T-cell (primary cell): ENCODE measurements at regions not wholly inside any gene's neighbourhood (a gene's known extent, or its start where the extent isn't known, plus 50 kb on each side); places are given as distances from the start of the nearest gene placed in this dataset.
"Not testable (repeated sequence)": the region's sequence is repeated elsewhere in the genome, so short reads cannot be mapped to it uniquely, and the experiment has no call there.

ENCODE experiments used
- ATAC-seq, 4 experiments: fragments of 200-7000 bp in 3 of 4; fragments of 150-1000 bp in 1 of 4; cut with Tn5 transposase; replicated peaks in 1 of 4; 1 replicate in 3 of 4; 2 replicates in 1 of 4; pipeline ENCODE4 v1.10.0; 2021; ENCODE audit warnings: moderate library complexity in 3 of 4, mild to moderate bottlenecking in 2 of 4, moderate number of reproducible peaks in 1 of 4
- CTCF ChIA-PET, 2 donors: fragments of 300-600 bp; sonication (Branson Sonifier 250); formaldehyde crosslinking; loops; one replicate each; lab custom pipeline; 2022; ENCODE audit warnings: antibody characterized with exemption in 2 of 2; lab: Charles Lee
- POLR2A ChIA-PET, 2 donors: fragments of 300-600 bp; sonication (Branson Sonifier 250); formaldehyde crosslinking; loops; one replicate each; lab custom pipeline; 2022; ENCODE audit warnings: antibody characterized with exemption in 2 of 2; lab: Charles Lee
- DNase-seq, 35 experiments: peaks; one replicate each; pipeline versions ENCODE4 v3.0.0 to v3.0.0-alpha.2; 2013 to 2023
- H3K27ac ChIP-seq: one replicate; pipeline ENCODE4 v1.5.1; 2013; ENCODE audit warnings: low read length
- H3K27me3 ChIP-seq, 2 experiments: replicated peaks in 1 of 2; 1 replicate in 1 of 2; 2 replicates in 1 of 2; pipeline versions ENCODE4 v1.6.1 to v1.7.0; 2013; ENCODE audit warnings: low read length in 1 of 2, mixed read lengths in 1 of 2; ENCODE audit not compliant: control insufficient read depth in 2 of 2, insufficient read depth in 2 of 2; ENCODE audit errors: extremely low read depth in 1 of 2
- H3K36me3 ChIP-seq, 2 donors: 1 replicate in 1 of 2; 2 replicates in 1 of 2; pipeline versions ENCODE4 v1.6.1 to v1.7.0; 2013; ENCODE audit warnings: low read length in 1 of 2; ENCODE audit not compliant: control insufficient read depth in 2 of 2, insufficient read depth in 1 of 2; ENCODE audit errors: extremely low read depth in 1 of 2
- H3K4me1 ChIP-seq, 2 experiments: 1 replicate in 1 of 2; 2 replicates in 1 of 2; pipeline versions ENCODE4 v1.6.1 to v1.7.0; 2013; ENCODE audit warnings: low read length in 2 of 2, mixed read lengths in 1 of 2; ENCODE audit not compliant: insufficient read depth in 2 of 2, control insufficient read depth in 1 of 2; ENCODE audit errors: extremely low read depth in 1 of 2
- H3K4me3 ChIP-seq, 2 donors: 1 replicate in 1 of 2; 2 replicates in 1 of 2; pipeline versions ENCODE4 v1.5.1 to v1.7.0; 2013; ENCODE audit warnings: mild to moderate bottlenecking in 2 of 2, low read length in 1 of 2, moderate library complexity in 1 of 2; ENCODE audit not compliant: control insufficient read depth in 1 of 2; ENCODE audit errors: extremely low read depth in 1 of 2
- H3K9me3 ChIP-seq: 2 replicates; pipeline ENCODE4 v1.7.0; 2013
- H3K27ac Mint-ChIP-seq, 2 donors: one replicate each; pipeline ENCODE4 v1.8.0; 2020 to 2021; ENCODE audit warnings: mild to moderate bottlenecking in 2 of 2, mixed read lengths in 2 of 2
- H3K27me3 Mint-ChIP-seq, 2 donors: one replicate each; pipeline ENCODE4 v1.8.0; 2021 to 2022; ENCODE audit warnings: mixed read lengths in 2 of 2
- H3K36me3 Mint-ChIP-seq: one replicate; pipeline ENCODE4 v1.8.0; 2021; ENCODE audit warnings: mixed read lengths
- H3K4me1 Mint-ChIP-seq, 3 donors: one replicate each; pipeline ENCODE4 v1.8.0; 2020 to 2022; ENCODE audit warnings: mixed read lengths in 3 of 3, mild to moderate bottlenecking in 1 of 3
- H3K4me3 Mint-ChIP-seq, 3 donors: one replicate each; pipeline ENCODE4 v1.8.0; 2020 to 2022; ENCODE audit warnings: mild to moderate bottlenecking in 3 of 3, mixed read lengths in 3 of 3, moderate library complexity in 3 of 3
- H3K9me3 Mint-ChIP-seq, 3 donors: one replicate each; pipeline ENCODE4 v1.8.0; 2020 to 2022; ENCODE audit warnings: mixed read lengths in 3 of 3
- WGBS: methylation state at CpG from one replicate; pipeline ENCODE4 v1.1.5; 2013; ENCODE audit warnings: missing lambda C conversion rate; ENCODE audit not compliant: insufficient coverage; 5-methylcytosine and 5-hydroxymethylcytosine counted together

DNA sequence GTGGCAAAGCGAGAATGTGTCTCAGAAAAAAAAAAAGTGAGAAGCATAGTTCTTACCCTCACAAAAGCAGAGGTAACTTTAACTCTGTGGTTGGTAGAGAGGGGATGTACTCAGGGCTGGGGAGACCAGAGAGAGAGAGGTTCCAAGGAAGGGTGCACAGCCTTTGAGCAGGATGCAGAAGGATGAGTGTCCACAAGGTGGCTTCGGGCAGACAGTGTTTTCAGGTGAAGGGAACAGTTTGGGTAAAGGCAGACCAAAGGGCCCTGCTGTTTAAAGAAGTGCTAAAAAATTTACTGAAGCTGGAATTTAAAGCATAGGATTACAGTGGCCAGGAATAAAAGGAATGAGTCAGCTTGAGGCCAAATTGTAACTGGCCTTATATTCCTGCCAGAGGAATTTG, 2240.6 kb downstream of the EPHA3 start:
- H3K36me3 ChIP-seq, POLR2A ChIA-PET, H3K27ac Mint-ChIP-seq, DNase-seq, H3K27me3 Mint-ChIP-seq, H3K4me3 Mint-ChIP-seq, H3K27me3 ChIP-seq, H3K4me3 ChIP-seq, H3K27ac ChIP-seq, H3K4me1 ChIP-seq, H3K36me3 Mint-ChIP-seq, ATAC-seq, CTCF ChIA-PET, H3K9me3 ChIP-seq, H3K4me1 Mint-ChIP-seq: not testable (repeated sequence)
- H3K9me3 Mint-ChIP-seq = peaks cover 19 to 26% (median 23%) of the 10 kb centered on the region in 3 donors
- no CpG with 5 or more reads among the region's 2 CpGs for WGBS

DNA sequence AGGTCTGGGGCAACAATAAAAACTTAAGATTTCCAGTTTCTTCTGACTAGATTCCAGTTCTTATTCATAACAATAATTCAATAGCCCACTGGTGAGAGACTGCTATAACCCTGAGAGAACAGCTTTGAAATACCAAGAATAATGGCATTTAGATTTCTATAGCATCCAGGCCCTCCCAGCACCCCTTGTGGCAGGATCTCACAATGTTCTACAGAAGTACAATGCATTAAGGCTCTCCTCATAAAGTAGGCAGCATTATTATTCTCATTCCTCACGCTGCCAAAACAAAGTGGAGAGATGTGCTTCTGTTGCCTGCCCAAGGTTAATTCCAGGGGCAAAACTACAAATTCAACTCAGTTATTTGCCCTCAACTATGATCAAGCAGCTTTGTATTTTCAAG, 2241.7 kb downstream of the EPHA3 start:
- DNase-seq, H3K27ac ChIP-seq, H3K4me1 Mint-ChIP-seq, H3K27me3 ChIP-seq, H3K27me3 Mint-ChIP-seq, H3K4me3 ChIP-seq, CTCF ChIA-PET, ATAC-seq, H3K27ac Mint-ChIP-seq, POLR2A ChIA-PET, H3K36me3 ChIP-seq, H3K36me3 Mint-ChIP-seq, H3K4me3 Mint-ChIP-seq, H3K9me3 ChIP-seq, H3K4me1 ChIP-seq: not testable (repeated sequence)
- H3K9me3 Mint-ChIP-seq = peaks cover 11 to 23% (median 20%) of the 10 kb centered on the region in 3 donors
- WGBS = 71% methylated on average over 1 of the region's 1 CpG

DNA sequence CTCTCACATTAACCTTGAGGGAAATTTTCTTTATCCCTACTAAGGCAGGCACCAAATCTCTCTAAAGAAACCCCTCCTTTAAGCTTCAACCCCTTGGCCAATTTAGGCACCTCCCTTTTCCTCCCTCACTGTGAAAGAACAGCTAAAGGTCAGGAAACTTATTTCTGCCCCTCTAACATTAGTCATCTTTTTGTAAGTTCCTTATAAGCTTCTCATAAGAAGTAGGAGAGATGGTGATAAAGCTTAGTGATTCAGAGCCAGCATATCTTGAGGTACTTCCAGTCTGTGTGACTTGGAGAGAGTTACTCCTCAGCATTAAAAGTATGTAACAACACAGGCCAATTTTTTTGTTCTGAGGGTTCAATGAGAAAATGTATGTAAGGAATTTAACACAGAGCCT, 2244.7 kb downstream of the EPHA3 start:
- H3K36me3 Mint-ChIP-seq, H3K27me3 ChIP-seq, H3K9me3 ChIP-seq, DNase-seq, H3K27me3 Mint-ChIP-seq, H3K4me1 ChIP-seq, H3K27ac ChIP-seq, POLR2A ChIA-PET, ATAC-seq, H3K27ac Mint-ChIP-seq, H3K4me3 Mint-ChIP-seq, CTCF ChIA-PET, H3K4me1 Mint-ChIP-seq, H3K4me3 ChIP-seq, H3K36me3 ChIP-seq: not testable (repeated sequence)
- peaks cover 10 to 27% (median 22%) of the 10 kb centered on the region in 3 donors for H3K9me3 Mint-ChIP-seq

GRCh38 chr3:91359278-91359677, 2251.9 kb downstream of the EPHA3 start:
- DNase-seq, H3K4me1 ChIP-seq, ATAC-seq, H3K27ac ChIP-seq, H3K27ac Mint-ChIP-seq, H3K27me3 Mint-ChIP-seq, H3K36me3 Mint-ChIP-seq, CTCF ChIA-PET, H3K9me3 ChIP-seq, H3K36me3 ChIP-seq, H3K4me3 ChIP-seq, H3K4me3 Mint-ChIP-seq, H3K27me3 ChIP-seq, H3K4me1 Mint-ChIP-seq, POLR2A ChIA-PET: not testable (repeated sequence)
- H3K9me3 Mint-ChIP-seq = peaks cover 14 to 23% (median 21%) of the 10 kb centered on the region in 3 donors

GRCh38 chr3:91383100-91383894, 2275.9 kb downstream of the EPHA3 start:
- H3K27ac Mint-ChIP-seq, CTCF ChIA-PET, H3K9me3 ChIP-seq: not testable (repeated sequence)

DNA sequence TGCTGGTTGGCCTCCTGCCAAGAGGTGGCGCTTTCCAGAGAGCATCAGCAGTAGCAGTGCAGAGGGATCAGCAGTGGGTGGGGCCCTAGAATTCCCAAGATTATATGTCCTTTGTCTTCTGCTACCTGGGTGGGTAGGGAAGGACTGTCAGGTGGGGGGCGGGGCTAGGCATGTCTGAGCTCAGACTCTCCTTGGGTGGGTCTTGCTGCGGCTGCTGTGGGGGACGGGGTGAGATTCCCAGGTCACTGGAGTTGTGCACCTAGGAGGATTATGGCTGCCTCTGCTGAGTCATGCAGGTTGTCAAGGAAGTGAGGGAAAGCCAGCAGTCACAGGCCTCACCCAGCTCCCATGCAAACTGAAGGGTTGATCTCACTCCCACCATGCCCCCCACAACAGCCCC, 2296.5 kb downstream of the EPHA3 start:
- H3K9me3 ChIP-seq, DNase-seq, H3K4me3 Mint-ChIP-seq, POLR2A ChIA-PET, H3K36me3 Mint-ChIP-seq, H3K4me3 ChIP-seq, H3K4me1 ChIP-seq, H3K27ac ChIP-seq, ATAC-seq, H3K27me3 Mint-ChIP-seq, H3K4me1 Mint-ChIP-seq, H3K27me3 ChIP-seq, H3K36me3 ChIP-seq, CTCF ChIA-PET, H3K27ac Mint-ChIP-seq: not testable (repeated sequence)
- peaks cover 9 to 16% (median 11%) of the 10 kb centered on the region in 3 donors for H3K9me3 Mint-ChIP-seq
- WGBS = 87% methylated on average over 3 of the region's 4 CpGs

More at GRCh38 chr3:91383100-91383894, 2275.9 kb downstream of the EPHA3 start:
- not testable (repeated sequence) for DNase-seq, H3K36me3 ChIP-seq, H3K4me3 Mint-ChIP-seq, H3K4me1 ChIP-seq, ATAC-seq, H3K36me3 Mint-ChIP-seq, H3K4me1 Mint-ChIP-seq, H3K27me3 ChIP-seq, H3K4me3 ChIP-seq, H3K27me3 Mint-ChIP-seq, H3K27ac ChIP-seq
- H3K9me3 Mint-ChIP-seq = peaks cover 16 to 31% (median 26%) of the 10 kb centered on the region in 3 donors
- WGBS = 40% methylated on average over 1 of the region's 5 CpGs
- POLR2A ChIA-PET = interaction anchor here in 1 of 2 donors (0.6 kb wide), 1 partner anchor 12 kb away, joined by 6 read pairs; no protein-coding TSS in a partner anchor

- CTCF ChIA-PET, H3K27ac Mint-ChIP-seq, ATAC-seq, H3K27ac ChIP-seq, H3K27me3 Mint-ChIP-seq, H3K36me3 Mint-ChIP-seq, H3K27me3 ChIP-seq, H3K4me1 ChIP-seq, H3K4me3 ChIP-seq, H3K36me3 ChIP-seq, H3K4me3 Mint-ChIP-seq, POLR2A ChIA-PET, DNase-seq, H3K9me3 Mint-ChIP-seq, H3K4me1 Mint-ChIP-seq, H3K9me3 ChIP-seq: not testable (repeated sequence)
Measured at GRCh38 chr3:91442063-91442462, 2334.6 kb downstream of the EPHA3 start.
